Suppressor macrophage treated with lipopolysaccharide for 4 hours (primary cell): ENCODE measurements at regions not wholly inside any gene's neighbourhood (a gene's known extent, or its start where the extent isn't known, plus 50 kb on each side); places are given as distances from the start of the nearest gene placed in this dataset.
"Not testable (repeated sequence)": the region's sequence is repeated elsewhere in the genome, so short reads cannot be mapped to it uniquely, and the experiment has no call there.

ENCODE experiments used
- DNase-seq: peaks from one replicate; pipeline ENCODE4 v3.0.0-alpha.2; 2020

DNA sequence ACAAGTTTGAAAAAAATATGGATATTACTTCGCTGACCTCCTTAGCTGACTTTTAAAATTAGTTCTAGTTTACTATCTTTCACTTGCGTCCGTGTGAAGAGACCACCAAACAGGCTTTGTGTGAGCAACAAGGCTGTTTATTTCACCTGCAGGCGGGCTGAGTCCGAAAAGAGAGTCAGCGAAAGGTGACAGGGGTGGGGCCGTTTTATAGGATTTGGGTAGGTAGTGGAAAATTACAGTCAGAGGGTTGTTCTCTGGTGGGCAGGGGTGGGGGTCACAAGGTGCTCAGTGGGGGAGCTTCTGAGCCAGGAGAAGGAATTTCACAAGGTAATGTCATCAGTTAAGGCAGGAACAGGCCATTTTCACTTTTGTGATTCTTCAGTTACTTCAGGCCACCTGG lies 203.7 kb downstream of the POM121L12 start:
- not testable (repeated sequence) for DNase-seq

DNA sequence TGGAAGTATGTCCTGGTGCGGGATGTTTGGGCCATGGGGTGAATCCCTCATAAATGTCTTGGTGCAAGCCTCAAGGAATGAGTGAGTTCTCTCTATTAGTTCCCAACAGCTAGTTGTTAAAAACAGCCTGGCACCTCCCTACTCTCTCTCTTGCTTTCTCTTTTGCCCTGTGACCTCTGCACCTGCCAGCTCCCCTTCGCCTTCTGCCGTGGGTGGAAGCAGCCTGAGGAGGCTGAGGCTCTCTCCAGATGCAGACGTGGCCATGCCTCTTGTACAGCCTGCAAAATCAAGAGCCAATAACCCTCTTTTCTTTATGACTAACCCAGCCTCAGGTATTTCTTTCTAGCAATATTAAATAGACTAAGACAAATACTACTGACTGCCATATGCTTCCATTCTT lies 210.3 kb downstream of the POM121L12 start:
- no peak for DNase-seq

DNA sequence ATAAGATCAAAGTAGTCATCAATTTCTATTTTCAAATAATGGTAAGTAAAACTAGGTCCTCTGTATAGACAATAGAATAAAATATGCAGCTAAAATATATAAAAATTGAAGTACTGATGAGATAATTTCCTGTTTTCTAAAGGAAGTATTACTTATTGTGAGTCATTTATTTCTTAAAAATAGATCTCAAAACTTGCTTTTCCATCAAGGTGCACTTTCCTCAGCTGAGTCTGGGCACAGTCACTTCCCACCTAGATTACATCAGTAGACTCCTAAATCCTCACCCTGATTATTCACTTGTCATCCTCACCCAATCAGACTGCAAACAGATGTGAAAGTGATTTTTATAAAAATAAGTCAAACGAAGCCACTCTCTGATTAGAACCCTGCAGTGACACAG lies 211.5 kb downstream of the POM121L12 start:
- no peak for DNase-seq

DNA sequence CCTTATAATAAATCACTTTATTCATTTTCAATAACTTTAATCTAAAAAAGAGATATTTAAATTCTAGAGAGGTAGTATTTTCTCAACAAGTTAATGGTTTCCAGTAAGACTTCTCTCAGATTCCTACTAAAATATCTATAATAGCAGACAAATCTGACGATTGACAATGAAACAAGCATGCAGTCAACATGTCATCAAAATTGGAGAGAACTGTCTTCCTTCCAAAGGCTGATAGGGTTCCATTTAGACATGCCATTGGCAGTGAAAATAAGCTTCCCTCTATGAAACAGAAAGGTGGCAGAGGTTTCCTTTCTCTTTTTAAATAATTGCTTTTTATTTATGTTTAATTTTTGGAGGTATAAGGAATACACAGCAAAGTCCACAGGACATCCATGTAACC lies 217.1 kb downstream of the POM121L12 start:
- DNase-seq = no peak

DNA sequence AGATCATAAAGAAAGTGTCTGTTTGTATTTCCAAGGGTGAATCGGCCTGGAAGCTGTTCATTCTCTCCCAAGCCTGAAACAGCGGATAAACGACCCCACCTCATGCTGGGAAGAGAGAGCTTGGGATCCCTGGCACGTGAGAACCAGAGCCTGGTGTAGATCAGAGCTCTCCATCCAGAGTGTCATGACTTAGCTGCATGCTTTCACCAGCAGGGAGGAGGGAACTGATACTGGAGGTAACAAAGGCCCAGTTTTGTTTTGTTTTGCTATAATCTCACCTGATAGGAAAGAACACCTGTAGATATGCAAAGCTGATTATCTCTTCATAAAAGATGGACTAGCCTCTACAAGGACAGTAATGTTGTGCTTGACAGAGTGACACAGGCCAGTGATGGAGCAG lies 236.6 kb downstream of the POM121L12 start:
- no peak for DNase-seq

GRCh38 chr7:53281312-53281711 lies 245.9 kb downstream of the POM121L12 start:
- DNase-seq = no peak

- no peak for DNase-seq
Measured at GRCh38 chr7:53292341-53292740, 256.9 kb downstream of the POM121L12 start.

DNA sequence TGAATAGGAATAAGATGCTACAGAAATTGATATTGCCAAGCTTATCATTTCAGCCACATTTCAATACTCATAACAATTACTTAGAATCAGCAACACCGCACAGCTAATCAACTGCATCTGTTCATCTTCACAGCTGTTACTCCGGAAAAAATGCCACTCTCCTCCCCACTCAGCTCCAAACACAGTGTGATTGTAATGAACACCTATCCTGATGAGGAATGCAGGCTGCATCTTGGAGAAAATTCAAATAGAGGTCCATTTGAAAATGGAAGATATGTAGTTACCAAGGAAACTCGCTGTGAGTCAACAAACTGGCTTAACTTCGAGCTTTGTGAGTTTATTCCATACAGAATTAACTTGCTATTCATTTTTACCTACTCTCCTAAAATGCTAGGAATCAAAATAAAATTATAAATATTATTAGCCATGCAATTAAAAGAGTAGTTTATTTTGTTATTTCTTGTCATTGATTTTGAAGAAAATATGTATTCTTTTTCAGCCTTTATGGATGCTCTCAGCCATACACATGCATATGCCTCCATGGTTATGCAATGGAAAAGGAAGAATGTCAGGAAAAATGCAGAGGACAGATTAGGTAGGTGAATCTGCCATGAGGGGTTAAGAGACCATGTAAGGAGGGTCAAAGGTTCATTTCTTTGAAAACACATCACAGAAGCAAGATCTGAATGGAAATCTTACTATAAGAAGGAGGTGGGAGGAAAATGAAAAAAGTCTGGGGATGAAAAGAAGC lies 267.2 kb downstream of the POM121L12 start:
- no peak for DNase-seq

DNA sequence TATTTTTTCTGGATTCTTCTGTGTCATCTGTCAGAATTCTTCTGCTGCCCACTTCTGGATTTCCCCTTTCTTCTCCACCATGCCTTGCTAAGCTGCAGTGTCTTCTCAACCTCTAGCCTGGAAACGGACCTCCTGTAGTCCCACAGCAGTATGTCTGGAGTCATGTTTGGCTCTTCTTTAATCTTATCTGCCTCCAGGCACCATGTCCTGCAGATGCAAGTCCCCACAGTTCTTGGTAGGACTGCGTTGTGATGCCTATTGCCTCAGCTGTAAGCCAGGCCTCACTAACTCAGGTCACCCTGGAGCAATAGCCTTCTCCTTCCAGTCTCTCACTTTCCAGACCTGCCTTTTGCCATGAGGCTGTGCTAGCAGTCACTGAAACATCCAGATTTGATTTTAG lies 268.3 kb downstream of the POM121L12 start:
- no peak for DNase-seq

DNA sequence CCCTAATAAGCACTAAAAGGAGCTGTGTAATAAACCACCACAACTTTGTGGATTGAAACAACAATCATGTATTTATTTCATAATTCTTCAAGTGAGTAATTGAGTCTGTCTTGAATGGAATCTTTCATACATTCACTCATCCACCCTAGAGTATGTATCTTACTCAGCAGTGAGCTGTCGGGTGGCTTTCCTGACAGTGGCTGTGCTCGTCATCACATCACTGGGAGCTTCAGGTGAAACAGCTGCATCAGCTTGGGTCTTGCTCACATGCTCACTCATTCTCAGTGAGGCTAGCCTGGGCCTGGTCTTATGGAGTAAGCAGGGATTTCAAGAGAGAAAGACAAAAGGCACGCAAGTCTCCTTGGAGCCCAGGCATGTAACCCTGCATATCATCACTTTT lies 271.4 kb downstream of the POM121L12 start:
- no peak for DNase-seq

- DNase-seq = no peak
Measured at GRCh38 chr7:53311205-53311604, 275.8 kb downstream of the POM121L12 start.

- no peak for DNase-seq
Measured at GRCh38 chr7:53315981-53316380, 280.5 kb downstream of the POM121L12 start.

DNA sequence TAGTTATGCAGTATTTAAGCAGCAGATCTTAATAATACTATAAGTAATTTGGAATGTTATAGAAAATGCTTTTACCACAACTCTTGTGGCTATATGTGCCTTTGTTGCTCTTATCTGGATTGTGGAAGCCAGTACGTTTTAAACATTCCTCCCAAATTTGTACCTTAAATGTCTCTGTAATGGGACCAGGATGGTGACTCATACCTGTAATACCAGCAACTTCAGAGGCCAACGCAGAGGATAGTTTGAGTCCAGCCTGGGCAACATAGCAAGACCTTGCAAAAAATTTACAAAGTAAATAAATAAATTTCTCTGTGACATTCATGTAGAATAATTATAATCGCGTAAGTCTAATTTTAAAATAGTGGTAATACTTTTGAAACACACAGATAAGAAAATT lies 283.1 kb downstream of the POM121L12 start:
- DNase-seq = no peak

DNA sequence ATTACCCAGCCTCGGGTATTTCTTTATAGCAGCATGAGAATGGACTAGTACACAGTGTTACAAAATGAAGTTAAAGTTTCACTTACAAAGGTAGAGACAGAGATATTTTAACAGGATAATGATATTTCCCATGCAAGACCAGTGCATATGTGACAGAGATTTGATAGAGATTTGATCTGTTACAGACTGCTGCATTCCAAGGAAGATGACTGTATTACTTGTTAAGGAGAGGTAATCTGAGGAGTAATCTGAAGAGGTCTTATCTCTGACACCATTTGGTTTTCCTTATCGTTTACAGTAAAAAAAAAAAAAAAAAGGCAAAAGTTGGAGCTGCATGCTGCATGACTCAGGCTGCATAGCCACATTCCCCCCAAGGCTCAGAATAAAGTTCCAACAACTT lies 289.6 kb downstream of the POM121L12 start:
- DNase-seq = no peak

- DNase-seq = no peak
Measured at GRCh38 chr7:53326634-53327033, 291.2 kb downstream of the POM121L12 start.

DNA sequence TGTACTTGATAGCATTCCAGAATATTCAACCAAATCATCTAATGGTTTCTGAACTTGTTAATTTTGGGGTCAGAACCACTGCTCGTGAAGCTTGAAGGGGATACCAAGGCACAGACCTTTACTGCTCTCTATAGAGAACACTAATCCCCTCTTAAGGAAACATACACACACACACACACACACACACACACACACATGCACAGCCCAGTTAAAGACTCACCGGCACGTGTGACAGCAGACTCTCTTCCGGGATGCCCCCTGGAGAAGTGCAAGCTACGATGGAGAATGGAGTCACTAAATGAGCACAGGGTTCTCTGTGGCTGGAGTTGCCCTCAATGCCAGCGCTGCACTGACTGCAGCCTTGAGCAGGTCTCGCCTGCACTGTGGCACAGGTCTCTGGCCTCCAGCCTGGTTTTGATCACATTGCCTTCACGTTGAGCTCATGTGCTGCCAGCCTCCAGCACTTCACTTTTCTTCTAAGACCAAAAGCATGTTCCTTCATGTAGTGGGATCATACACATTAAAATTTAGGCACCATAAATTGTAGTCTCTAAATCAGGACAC lies 300.8 kb downstream of the POM121L12 start:
- DNase-seq = no peak

DNA sequence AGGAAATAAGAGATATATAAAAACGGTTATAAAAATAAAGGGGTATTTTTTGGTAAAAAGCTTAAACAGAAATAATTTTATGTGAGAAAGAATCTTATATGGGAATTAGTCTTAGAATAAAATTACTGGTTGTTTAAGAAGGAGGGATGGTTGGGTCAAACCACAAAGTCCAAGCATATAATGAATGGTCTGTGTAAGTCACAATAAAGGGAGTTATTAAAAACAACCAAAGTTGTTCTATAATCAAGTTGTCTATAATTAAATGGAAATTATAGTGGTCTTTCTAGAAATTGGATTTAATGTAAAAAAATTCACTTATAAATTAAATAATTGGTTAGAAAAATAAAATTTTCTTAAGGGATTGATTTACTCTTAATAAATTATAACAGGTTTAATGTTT lies 304.8 kb downstream of the POM121L12 start:
- DNase-seq = no peak

DNA sequence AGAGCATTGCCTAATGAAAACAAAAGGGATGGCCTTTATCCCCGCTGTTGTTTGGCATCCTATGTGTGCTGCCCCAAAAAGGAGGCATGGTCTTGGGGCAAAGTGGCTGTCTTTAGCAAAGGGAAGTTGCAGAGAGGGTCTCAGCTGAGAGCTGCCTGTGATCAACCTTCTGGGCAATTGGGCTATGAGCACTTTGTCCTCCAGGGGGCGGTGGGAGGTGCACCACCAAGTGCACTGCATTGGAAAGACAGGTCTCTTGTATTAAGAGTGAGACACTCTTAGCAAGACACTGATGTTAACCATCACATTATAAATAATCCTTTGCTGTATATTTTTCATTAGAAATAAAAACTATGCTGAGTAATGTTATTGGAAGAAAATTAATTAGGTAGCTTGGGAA lies 314.8 kb downstream of the POM121L12 start:
- no peak for DNase-seq

- no peak for DNase-seq
Measured at GRCh38 chr7:53351681-53352080, 316.2 kb downstream of the POM121L12 start.

- DNase-seq = no peak
Measured at GRCh38 chr7:53358269-53358668, 322.8 kb downstream of the POM121L12 start.

DNA sequence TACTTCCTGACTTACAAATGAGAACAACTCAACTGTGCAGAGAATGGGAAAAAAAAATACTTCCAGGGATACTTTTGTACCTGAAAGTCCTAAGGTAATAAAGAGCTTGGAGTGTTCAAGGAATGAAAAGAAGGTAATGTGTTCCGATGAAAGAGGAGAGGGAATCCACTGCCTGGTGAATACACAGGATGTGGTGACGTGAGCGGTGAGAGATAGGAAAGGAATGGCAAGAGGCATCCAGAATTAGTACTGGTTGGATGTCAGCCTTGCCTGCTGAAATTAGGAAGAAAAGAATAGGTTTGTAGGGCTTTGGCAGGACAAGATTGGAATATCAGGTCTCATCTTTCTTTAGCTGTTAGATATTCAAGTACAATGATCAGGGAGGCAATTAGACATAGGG lies 347.7 kb downstream of the POM121L12 start:
- DNase-seq = no peak

DNA sequence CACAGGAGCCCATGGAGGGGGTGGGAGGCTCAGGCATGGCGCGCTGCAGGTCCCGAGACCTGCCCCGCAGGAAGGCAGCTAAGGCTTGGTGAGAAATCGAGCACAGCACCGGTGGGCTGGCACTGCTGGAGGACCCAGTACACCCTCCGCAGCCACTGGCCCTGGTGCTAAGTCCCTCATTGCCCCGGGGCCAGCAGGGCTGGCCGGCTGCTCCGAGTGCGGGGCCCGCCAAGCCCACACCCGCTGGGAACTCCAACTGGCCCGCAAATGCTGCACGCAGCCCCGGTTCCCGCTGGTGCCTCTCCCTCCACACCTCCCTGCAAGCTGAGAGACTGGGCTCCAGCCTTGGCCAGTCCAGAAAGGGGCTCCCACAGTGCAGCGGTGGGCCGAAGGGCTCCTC lies 349.8 kb downstream of the POM121L12 start:
- DNase-seq = not testable (repeated sequence)

DNA sequence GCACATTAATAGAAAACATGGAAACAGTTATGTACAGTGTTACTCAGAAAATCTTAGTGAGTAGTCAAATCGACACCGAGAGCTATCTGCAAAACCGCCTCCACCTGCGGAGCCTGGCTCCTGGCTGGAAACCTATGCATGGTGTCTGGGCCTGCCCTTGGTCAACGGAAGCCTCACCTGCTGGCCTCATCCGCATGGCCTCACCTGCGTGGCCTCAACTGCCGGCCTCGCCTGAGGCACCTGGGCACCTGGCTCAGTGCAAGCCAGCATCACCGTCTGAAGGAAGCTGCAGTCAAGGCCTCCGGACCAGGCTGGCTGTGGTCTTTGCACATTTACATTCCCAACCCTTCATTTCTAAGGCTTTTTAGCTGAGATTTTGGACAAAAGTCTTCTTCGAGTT lies 352.1 kb downstream of the POM121L12 start:
- no peak for DNase-seq

DNA sequence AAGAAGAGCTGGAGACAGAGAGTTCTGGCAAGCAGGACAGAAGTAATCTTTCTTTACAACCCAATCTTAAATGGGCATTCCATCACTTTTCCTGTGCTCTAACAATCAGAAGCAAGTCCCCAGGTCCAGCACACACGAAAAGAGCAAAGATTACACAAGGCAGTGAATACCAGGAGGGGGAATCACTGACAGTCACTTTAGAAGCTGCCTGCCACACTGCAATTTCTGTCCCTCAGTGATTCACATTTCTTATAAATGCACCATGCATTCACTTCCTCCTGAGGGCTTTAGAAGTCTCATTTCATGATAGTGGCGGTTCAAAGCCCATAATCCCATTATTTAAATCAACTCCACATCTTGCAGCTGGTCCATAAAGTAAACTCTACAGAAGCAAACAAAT lies 362.5 kb downstream of the POM121L12 start:
- no peak for DNase-seq

GRCh38 chr7:53398566-53398965 lies 363.1 kb downstream of the POM121L12 start:
- no peak for DNase-seq
